Nephron (organoid): ENCODE measurements at regions not wholly inside any gene's neighbourhood (a gene's known extent, or its start where the extent isn't known, plus 50 kb on each side); places are given as distances from the start of the nearest gene placed in this dataset.
"Not testable (repeated sequence)": the region's sequence is repeated elsewhere in the genome, so short reads cannot be mapped to it uniquely, and the experiment has no call there.

Experiments
- H3K27ac Mint-ChIP-seq, 3 experiments: 2 replicates each; pipeline ENCODE4 v1.8.0; 2020; ENCODE audit warnings: mixed read lengths in 3 of 3, mild to moderate bottlenecking in 2 of 3, moderate library complexity in 1 of 3
- H3K27me3 Mint-ChIP-seq: 2 replicates; pipeline ENCODE4 v1.8.0; 2021; ENCODE audit warnings: low read depth, mild to moderate bottlenecking, moderate library complexity, mixed read lengths
- H3K36me3 Mint-ChIP-seq: 2 replicates; pipeline ENCODE4 v1.8.0; 2020; ENCODE audit warnings: low read depth, mixed read lengths
- H3K4me1 Mint-ChIP-seq: 2 replicates; pipeline ENCODE4 v1.8.0; 2020; ENCODE audit warnings: mixed read lengths
- H3K4me3 Mint-ChIP-seq, 3 experiments: 2 replicates each; pipeline ENCODE4 v1.8.0; 2020; ENCODE audit warnings: mild to moderate bottlenecking in 3 of 3, mixed read lengths in 3 of 3, moderate library complexity in 2 of 3
- H3K9me3 Mint-ChIP-seq: 2 replicates; pipeline ENCODE4 v1.8.0; 2020; ENCODE audit warnings: mixed read lengths
- TF ChIP-seq, protein P1 (sequence below), 3 experiments: fragments of 200-600 bp; sonication (generic); IDR thresholded peaks; one replicate each; pipeline ENCODE4 v1.5.0; 2021; ENCODE audit warnings: antibody characterized with exemption in 3 of 3; ENCODE audit not compliant: unreplicated experiment in 3 of 3

DNA sequence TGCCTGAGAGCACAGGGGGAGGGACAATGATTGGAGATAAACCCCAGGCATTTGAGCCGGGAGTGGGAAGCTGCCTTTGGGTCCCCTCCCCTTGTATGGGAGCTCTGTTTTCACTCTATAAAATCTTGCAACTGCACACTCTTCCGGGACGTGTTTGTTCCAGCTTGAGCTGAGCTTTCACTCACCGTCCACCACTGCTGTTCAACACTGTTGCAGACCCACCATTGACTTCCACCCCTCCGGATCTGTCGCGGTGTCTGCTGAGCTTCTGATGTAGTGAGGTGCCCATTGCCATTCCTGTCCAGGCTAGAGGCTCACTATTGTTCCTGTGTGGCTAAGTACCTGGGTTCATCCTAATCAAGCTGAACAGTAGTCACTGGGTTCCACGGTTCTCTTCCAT, 231.6 kb upstream of the CWC22 start:
- Mint-ChIP-seq H3K27me3 (no peaks in the 10 kb centered on the region), H3K9me3 (peaks cover 3% of the 10 kb centered on the region), H3K4me3 (no peak overlapping the region), H3K36me3 (no peaks in the 10 kb centered on the region), H3K4me1 (peaks cover 3% of the 10 kb centered on the region), H3K27ac (no peak overlapping the region)
- TF ChIP-seq, protein P1, sequence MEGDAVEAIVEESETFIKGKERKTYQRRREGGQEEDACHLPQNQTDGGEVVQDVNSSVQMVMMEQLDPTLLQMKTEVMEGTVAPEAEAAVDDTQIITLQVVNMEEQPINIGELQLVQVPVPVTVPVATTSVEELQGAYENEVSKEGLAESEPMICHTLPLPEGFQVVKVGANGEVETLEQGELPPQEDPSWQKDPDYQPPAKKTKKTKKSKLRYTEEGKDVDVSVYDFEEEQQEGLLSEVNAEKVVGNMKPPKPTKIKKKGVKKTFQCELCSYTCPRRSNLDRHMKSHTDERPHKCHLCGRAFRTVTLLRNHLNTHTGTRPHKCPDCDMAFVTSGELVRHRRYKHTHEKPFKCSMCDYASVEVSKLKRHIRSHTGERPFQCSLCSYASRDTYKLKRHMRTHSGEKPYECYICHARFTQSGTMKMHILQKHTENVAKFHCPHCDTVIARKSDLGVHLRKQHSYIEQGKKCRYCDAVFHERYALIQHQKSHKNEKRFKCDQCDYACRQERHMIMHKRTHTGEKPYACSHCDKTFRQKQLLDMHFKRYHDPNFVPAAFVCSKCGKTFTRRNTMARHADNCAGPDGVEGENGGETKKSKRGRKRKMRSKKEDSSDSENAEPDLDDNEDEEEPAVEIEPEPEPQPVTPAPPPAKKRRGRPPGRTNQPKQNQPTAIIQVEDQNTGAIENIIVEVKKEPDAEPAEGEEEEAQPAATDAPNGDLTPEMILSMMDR (IDR thresholded peaks at IDR 0.05; ENCODE audit: unreplicated experiment in 3 of 3) = no peak

DNA sequence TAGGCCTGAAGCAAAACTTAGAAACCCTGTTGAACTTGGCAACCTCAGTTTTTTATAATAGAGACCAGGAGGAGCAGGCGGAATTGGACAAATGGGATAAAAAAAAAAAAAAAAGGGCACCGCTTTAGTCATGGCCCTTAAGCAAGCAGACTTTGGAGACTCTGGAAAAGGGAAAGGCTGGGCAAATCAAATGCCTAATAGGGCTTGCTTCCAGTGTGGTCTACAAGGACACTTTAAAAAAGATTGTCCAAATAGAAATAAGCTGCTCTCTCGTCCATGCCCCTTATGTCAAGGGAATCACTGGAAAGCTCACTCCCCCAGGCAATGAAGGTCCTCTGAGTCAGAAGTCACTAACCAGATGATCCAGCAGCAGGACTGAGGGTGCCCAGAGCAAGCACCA, 229.0 kb upstream of the CWC22 start:
- not testable (repeated sequence) for H3K4me3 Mint-ChIP-seq, H3K36me3 Mint-ChIP-seq, H3K27me3 Mint-ChIP-seq, H3K9me3 Mint-ChIP-seq, H3K27ac Mint-ChIP-seq, H3K4me1 Mint-ChIP-seq

DNA sequence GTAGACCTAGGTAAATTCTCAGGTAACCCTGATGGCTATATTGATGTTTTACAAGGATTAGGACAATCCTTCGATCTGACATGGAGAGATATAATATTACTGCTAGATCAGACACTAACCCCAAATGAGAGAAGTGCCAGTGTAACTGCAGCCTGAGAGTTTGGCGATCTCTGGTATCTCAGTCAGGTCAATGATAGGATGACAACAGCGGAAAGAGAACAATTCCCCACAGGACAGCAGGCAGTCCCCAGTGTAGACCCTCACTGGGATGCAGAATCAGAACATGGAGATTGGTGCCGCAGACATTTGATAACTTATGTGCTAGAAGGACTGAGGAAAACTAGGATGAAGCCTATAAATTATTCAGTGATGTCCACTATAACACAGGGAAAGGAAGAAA, 228.4 kb upstream of the CWC22 start:
- not testable (repeated sequence) for H3K27me3 Mint-ChIP-seq, H3K4me3 Mint-ChIP-seq, H3K4me1 Mint-ChIP-seq, H3K27ac Mint-ChIP-seq, H3K9me3 Mint-ChIP-seq, H3K36me3 Mint-ChIP-seq

DNA sequence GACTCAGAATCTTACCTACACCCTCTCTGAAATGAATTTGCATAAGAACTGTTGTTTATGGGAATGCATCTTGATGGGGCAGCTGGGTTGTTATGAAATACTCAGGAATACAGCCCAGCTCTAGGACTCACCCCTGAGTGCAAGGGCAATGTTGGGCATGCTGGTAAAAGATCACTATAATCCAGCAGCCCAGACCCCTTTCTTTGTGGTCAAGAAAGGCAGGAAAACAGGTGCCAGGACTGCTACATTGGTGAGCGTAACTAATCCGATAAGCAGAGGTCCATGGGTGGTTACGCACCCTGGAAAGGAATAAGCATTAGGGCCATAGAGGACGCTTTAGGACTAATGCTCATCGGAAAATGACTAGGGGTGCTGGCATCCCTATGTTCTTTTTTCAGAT, 227.9 kb upstream of the CWC22 start:
- H3K9me3 Mint-ChIP-seq, H3K36me3 Mint-ChIP-seq, H3K4me3 Mint-ChIP-seq, H3K4me1 Mint-ChIP-seq, H3K27me3 Mint-ChIP-seq, H3K27ac Mint-ChIP-seq: not testable (repeated sequence)

DNA sequence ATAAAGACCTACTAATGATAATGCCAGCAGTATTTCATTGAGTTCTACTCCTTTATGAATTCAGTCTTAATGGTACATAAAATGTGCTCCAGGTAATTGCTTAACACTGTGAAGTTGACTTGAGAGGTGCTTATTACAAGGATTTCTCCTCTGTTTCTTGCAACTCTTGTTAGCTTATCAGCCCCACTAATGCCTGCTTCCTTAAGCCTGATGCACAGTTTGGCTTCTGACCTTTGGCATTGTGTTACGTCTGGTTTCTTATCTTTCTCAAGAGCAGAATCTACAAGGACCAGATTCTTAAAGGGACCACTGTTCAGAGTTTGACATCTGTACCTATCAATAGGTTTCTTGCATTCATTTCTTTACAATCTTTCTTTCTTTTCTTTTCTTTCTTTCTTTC, 223.9 kb upstream of the CWC22 start:
- Mint-ChIP-seq H3K4me1 (no peaks in the 10 kb centered on the region), H3K9me3 (no peaks in the 10 kb centered on the region), H3K27ac (no peak overlapping the region), H3K4me3 (no peak overlapping the region), H3K36me3 (no peaks in the 10 kb centered on the region), H3K27me3 (no peaks in the 10 kb centered on the region)
- TF ChIP-seq, protein P1 (IDR thresholded peaks at IDR 0.05; ENCODE audit: unreplicated experiment in 3 of 3) = no peak

DNA sequence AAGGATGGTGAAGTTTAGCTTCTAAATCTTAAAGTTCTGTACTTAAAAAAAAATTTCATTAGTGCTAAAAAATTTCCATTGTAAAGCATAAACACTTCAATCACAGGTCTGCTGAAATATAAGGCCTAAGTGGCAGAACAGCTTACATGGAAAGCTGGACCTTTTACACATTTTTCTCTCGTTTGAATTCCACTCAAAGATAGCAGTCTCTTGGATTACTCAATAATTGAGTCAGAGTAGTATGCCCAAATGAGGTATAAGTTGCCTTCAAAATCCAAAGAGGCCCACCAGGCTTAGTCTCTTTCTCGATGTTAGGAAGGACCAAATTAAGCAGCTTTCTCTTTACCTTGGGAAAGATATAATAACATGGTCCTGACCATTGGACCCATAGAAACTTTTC, 220.4 kb upstream of the CWC22 start:
- Mint-ChIP-seq H3K36me3 (no peaks in the 10 kb centered on the region), H3K4me1 (no peaks in the 10 kb centered on the region), H3K4me3 (no peak overlapping the region), H3K9me3 (peaks cover 14% of the 10 kb centered on the region), H3K27me3 (no peaks in the 10 kb centered on the region), H3K27ac (no peak overlapping the region)
- TF ChIP-seq, protein P1 (IDR thresholded peaks at IDR 0.05; ENCODE audit: unreplicated experiment in 3 of 3) = no peak

DNA sequence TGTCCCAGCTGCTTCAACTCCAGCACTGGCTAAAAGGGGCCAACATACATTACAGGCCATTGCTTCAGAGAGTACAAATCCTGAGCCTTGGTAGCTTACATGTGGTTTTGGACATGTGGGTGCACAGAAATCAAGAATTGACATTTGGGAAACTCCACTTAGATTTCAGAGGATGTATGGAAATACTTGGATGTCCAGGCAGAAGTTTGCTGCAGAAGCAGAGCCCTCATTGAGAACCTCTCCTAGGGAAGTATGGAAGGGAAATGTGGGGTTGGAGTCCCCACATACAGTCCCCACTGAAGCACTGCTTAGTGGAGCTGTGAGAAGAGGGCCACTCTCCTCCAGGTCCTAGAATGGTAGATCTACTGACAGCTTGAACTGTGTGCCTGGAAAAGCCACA, 218.0 kb upstream of the CWC22 start:
- no peak overlapping the region for H3K4me3 Mint-ChIP-seq
- no peaks in the 10 kb centered on the region for H3K27me3 Mint-ChIP-seq
- H3K9me3 Mint-ChIP-seq = peaks cover 14% of the 10 kb centered on the region
- TF ChIP-seq, protein P1 (IDR thresholded peaks at IDR 0.05; ENCODE audit: unreplicated experiment in 3 of 3) = no peak
- H3K36me3 Mint-ChIP-seq = no peaks in the 10 kb centered on the region
- no peak overlapping the region for H3K27ac Mint-ChIP-seq
- no peaks in the 10 kb centered on the region for H3K4me1 Mint-ChIP-seq

DNA sequence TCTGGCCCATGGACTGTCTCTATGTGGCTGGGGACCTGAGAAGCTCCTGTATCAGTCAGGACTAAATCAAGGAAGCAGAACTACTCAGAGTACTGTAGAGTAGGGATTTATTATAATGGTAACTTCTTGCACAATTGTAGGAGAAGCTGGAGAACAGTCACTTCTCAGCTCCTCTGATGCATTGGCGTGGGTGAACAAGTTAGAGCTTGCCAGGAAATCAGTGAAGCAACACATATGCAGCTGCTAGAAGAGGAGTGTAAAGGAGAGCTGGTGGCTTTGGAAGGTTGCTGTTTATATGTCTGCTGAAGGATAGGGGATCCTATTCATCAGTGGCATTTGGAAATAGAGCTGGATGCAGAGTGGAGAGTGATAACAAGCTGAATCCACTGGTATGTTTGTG, 215.5 kb upstream of the CWC22 start:
- H3K27me3 Mint-ChIP-seq = no peaks in the 10 kb centered on the region
- no peak overlapping the region for H3K4me3 Mint-ChIP-seq
- H3K36me3 Mint-ChIP-seq = no peaks in the 10 kb centered on the region
- TF ChIP-seq, protein P1 (IDR thresholded peaks at IDR 0.05; ENCODE audit: unreplicated experiment in 3 of 3) = no peak
- H3K9me3 Mint-ChIP-seq = peaks cover 14% of the 10 kb centered on the region
- H3K4me1 Mint-ChIP-seq = peaks cover 10% of the 10 kb centered on the region
- no peak overlapping the region for H3K27ac Mint-ChIP-seq
